Common myeloid progenitor, CD34-positive (primary cell): ENCODE measurements at regions not wholly inside any gene's neighbourhood (a gene's known extent, or its start where the extent isn't known, plus 50 kb on each side); places are given as distances from the start of the nearest gene placed in this dataset.
"Not testable (repeated sequence)": the region's sequence is repeated elsewhere in the genome, so short reads cannot be mapped to it uniquely, and the experiment has no call there.

Experiments used
- CTCF ChIA-PET: fragments of 350-600 bp; sonication (Branson Sonifier 250); formaldehyde crosslinking; loops from one replicate; lab custom pipeline; 2021; ENCODE audit warnings: antibody characterized with exemption; lab: Charles Lee
- POLR2A ChIA-PET: fragments of 350-600 bp; sonication (Branson Sonifier 250); formaldehyde crosslinking; loops from one replicate; lab custom pipeline; 2021; ENCODE audit warnings: antibody characterized with exemption; lab: Charles Lee
- DNase-seq, 3 donors: peaks; one replicate each; pipeline versions ENCODE4 v3.0.0 to v3.0.0-alpha.2; 2013
- H3K27ac ChIP-seq, 2 experiments: 1 replicate in 1 of 2; 2 replicates in 1 of 2; pipeline ENCODE4 v1.7.0; 2013; ENCODE audit warnings: inconsistent platforms in 2 of 2, low read length in 2 of 2, mild to moderate bottlenecking in 2 of 2, low read depth in 1 of 2, moderate library complexity in 1 of 2; ENCODE audit not compliant: severe bottlenecking in 2 of 2, insufficient read depth in 1 of 2, poor library complexity in 1 of 2
- H3K27me3 ChIP-seq, 5 experiments: replicated peaks in 2 of 5; 1 replicate in 3 of 5; 2 replicates in 2 of 5; pipeline versions ENCODE4 v1.6.1 to v1.7.0; 2013; ENCODE audit warnings: low read length in 4 of 5, mild to moderate bottlenecking in 2 of 5, moderate library complexity in 2 of 5, inconsistent platforms in 1 of 5; ENCODE audit not compliant: insufficient read depth in 5 of 5, control insufficient read depth in 4 of 5
- H3K36me3 ChIP-seq, 4 experiments: 1 replicate in 2 of 4; 2 replicates in 2 of 4; pipeline versions ENCODE4 v1.6.1 to v1.7.0; 2013; ENCODE audit warnings: low read length in 3 of 4, control low read depth in 1 of 4, mild to moderate bottlenecking in 1 of 4; ENCODE audit not compliant: control insufficient read depth in 4 of 4, insufficient read depth in 4 of 4
- H3K4me1 ChIP-seq, 4 experiments: 1 replicate in 3 of 4; 2 replicates in 1 of 4; pipeline versions ENCODE4 v1.6.1 to v1.7.1; 2013; ENCODE audit warnings: low read length in 3 of 4, mild to moderate bottlenecking in 3 of 4, control low read depth in 1 of 4, inconsistent platforms in 1 of 4, moderate library complexity in 1 of 4; ENCODE audit not compliant: control insufficient read depth in 4 of 4, insufficient read depth in 4 of 4; ENCODE audit errors: control extremely low read depth in 1 of 4
- H3K4me3 ChIP-seq, 7 experiments: 1 replicate in 4 of 7; 2 replicates in 3 of 7; pipeline versions ENCODE4 v1.5.1 to v1.7.0; 2013; ENCODE audit warnings: mild to moderate bottlenecking in 7 of 7, low read length in 6 of 7, moderate library complexity in 6 of 7, inconsistent platforms in 2 of 7, low read depth in 2 of 7, control low read depth in 1 of 7; ENCODE audit not compliant: insufficient read depth in 4 of 7, control insufficient read depth in 1 of 7; ENCODE audit errors: extremely low read depth in 1 of 7
- H3K9me3 ChIP-seq, 5 experiments: 1 replicate in 4 of 5; 2 replicates in 1 of 5; pipeline versions ENCODE4 v1.6.1 to v1.7.1; 2013; ENCODE audit warnings: low read length in 4 of 5, mild to moderate bottlenecking in 2 of 5, inconsistent platforms in 1 of 5, low read depth in 1 of 5, moderate library complexity in 1 of 5; ENCODE audit not compliant: control insufficient read depth in 4 of 5, insufficient read depth in 2 of 5; ENCODE audit errors: control extremely low read depth in 1 of 5
- WGBS: methylation state at CpG from one replicate; pipeline ENCODE4 v1.1.5; 2013; ENCODE audit not compliant: insufficient coverage; 5-methylcytosine and 5-hydroxymethylcytosine counted together

DNA sequence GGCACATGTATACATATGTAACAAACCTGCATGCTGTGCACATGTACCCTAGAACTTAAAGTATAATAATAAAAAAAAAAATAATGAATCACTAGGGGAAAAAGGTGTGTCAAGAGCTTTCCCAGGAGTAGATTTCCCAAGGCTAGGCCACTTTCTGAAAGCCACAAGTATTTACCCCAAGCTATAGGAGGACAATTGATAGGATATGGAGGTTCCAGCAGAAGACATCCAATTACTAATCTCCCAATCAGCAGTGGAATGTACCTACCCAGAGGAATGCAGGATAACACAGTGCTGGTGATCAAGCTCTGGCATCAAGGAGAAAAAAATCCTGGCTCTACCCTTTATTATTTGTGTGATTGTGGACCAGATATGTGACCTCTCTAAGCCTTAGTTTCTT, 562.7 kb downstream of the RFPL4B start:
- ChIA-PET CTCF (no interaction called here), POLR2A (no interaction called here)
- no peaks in the 10 kb centered on the region for H3K27me3 ChIP-seq
- H3K27ac ChIP-seq: no peak overlapping the region
- H3K9me3 ChIP-seq: no peaks in the 10 kb centered on the region
- no peaks in the 10 kb centered on the region for H3K36me3 ChIP-seq
- no peaks in the 10 kb centered on the region for H3K4me1 ChIP-seq
- DNase-seq: no peak
- no peak overlapping the region for H3K4me3 ChIP-seq

- Histone ChIP-seq H3K9me3 (no peaks in the 10 kb centered on the region), H3K36me3 (no peaks in the 10 kb centered on the region), H3K27ac (no peak overlapping the region), H3K4me3 (no peak overlapping the region), H3K4me1 (no peaks in the 10 kb centered on the region), H3K27me3 (no peaks in the 10 kb centered on the region)
- ChIA-PET CTCF (no interaction called here), POLR2A (no interaction called here)
- no CpG with 5 or more reads among the region's 2 CpGs for WGBS
- no peak for DNase-seq
Measured at GRCh38 chr6:112910256-112910655, 563.1 kb downstream of the RFPL4B start.

DNA sequence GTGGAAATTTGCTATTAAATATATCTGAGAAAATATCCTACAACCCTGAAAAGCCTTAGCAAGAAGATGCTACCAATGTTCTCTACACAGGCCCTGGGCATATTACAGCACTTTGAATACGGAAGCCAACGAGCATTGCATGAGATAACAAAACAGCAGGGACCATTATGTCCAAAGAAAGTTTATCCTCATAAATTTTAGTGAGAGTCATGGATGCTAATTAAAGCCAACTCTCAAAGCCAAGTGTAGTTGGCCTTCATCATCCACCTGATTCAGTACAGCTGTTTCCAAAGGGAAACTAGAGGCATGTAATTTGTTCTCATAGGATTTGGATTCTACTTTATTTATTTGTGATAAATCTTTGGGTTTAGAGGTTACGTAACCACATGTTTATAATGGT, 564.8 kb downstream of the RFPL4B start:
- Histone ChIP-seq H3K36me3 (no peaks in the 10 kb centered on the region), H3K27ac (no peak overlapping the region), H3K9me3 (no peaks in the 10 kb centered on the region), H3K4me3 (no peak overlapping the region), H3K4me1 (no peaks in the 10 kb centered on the region), H3K27me3 (no peaks in the 10 kb centered on the region)
- CTCF ChIA-PET: no interaction called here
- DNase-seq: no peak
- POLR2A ChIA-PET: no interaction called here
- whole genome bisulfite sequencing: 100% methylated on average over 1 of the region's 3 CpGs

GRCh38 chr6:112912416-112913101, 565.4 kb downstream of the RFPL4B start:
- DNase-seq: no peak
- H3K27ac ChIP-seq: no peak overlapping the region
- CTCF ChIA-PET: no interaction called here

GRCh38 chr6:112919744-112920143, 572.6 kb downstream of the RFPL4B start:
- DNase-seq, H3K4me3 ChIP-seq, H3K4me1 ChIP-seq, H3K27me3 ChIP-seq, H3K36me3 ChIP-seq, H3K27ac ChIP-seq, CTCF ChIA-PET, POLR2A ChIA-PET: not testable (repeated sequence)
- peaks cover 0 to 19% (median 0%) of the 10 kb centered on the region in 5 experiments for H3K9me3 ChIP-seq
- no CpG with 5 or more reads among the region's 14 CpGs for WGBS

More at GRCh38 chr6:112912416-112913101, 565.4 kb downstream of the RFPL4B start:
- H3K9me3 ChIP-seq: no peaks in the 10 kb centered on the region
- H3K4me3 ChIP-seq: no peak overlapping the region
- H3K36me3 ChIP-seq: no peaks in the 10 kb centered on the region
- POLR2A ChIA-PET: no interaction called here
- H3K27me3 ChIP-seq: no peaks in the 10 kb centered on the region
- WGBS: 100% methylated on average over 1 of the region's 2 CpGs
- no peaks in the 10 kb centered on the region for H3K4me1 ChIP-seq

DNA sequence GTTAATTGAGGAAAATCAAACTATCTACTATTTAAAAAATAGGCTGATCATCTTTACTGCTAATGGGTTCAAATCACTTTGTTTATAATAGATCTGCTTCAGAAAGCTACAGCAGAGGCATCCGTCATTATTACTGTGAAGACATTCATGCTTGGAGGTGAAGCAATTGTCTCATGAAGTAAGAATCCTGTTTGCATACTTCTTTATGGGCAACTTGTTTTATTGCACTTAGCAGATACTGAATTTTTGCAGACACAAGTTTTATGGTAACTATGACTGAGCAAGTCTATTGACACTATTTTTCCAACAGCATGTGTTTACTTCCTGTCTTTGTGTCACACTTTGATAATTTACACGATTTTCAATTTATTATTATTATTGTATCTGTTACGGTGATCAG, 573.9 kb downstream of the RFPL4B start:
- WGBS: no CpG with 5 or more reads among the region's 3 CpGs
- ChIA-PET POLR2A (no interaction called here), CTCF (no interaction called here)
- Histone ChIP-seq H3K27ac (no peak overlapping the region), H3K4me3 (no peak overlapping the region), H3K9me3 (peaks cover 0 to 19% (median 0%) of the 10 kb centered on the region in 5 experiments), H3K4me1 (no peaks in the 10 kb centered on the region), H3K27me3 (no peaks in the 10 kb centered on the region), H3K36me3 (no peaks in the 10 kb centered on the region)
- DNase-seq: no peak

DNA sequence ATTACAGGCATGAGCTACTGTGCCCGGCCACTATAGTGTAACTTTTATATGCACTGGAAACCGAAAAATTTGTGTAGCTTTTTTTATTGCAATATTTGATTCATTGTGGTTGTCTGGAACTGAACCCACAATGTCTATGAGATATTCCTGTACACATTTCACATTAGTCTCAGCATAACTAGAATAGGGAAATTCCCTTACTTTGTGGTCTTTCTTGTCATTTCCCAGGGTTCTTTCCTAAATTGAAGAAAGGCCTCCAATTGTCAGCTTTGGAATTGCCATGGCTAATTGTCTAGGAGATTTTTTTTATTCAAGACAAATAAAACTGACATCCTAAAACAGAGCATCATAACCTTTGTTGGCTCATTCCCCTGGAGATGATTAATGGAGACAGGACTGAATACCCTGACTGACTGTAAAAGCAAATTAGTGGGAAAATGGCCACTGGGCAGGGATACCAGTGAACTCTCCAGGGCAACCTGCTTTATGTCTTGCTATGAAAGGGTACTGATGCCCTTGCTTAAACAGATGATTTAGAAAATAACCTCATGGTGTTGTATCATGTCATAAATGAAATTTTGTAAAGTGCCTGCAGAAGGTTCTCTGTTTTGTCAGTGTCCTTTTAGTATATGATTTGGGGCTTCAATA, 576.9 kb downstream of the RFPL4B start:
- Histone ChIP-seq H3K4me1 (no peaks in the 10 kb centered on the region), H3K27ac (no peak overlapping the region), H3K36me3 (no peaks in the 10 kb centered on the region), H3K27me3 (no peaks in the 10 kb centered on the region), H3K9me3 (peaks cover 0 to 19% (median 0%) of the 10 kb centered on the region in 5 experiments), H3K4me3 (no peak overlapping the region)
- DNase-seq: no peak
- 100% methylated on average over 1 of the region's 2 CpGs for WGBS
- ChIA-PET CTCF (no interaction called here), POLR2A (no interaction called here)
